IPS-18c (cell line): ENCODE measurements at regions not wholly inside any gene's neighbourhood (a gene's known extent, or its start where the extent isn't known, plus 50 kb on each side); places are given as distances from the start of the nearest gene placed in this dataset.

Source experiments
- H3K4me3 ChIP-seq: 2 replicates; pipeline ENCODE4 v1.7.0; 2013; ENCODE audit warnings: low read depth, mild to moderate bottlenecking, low read length, moderate library complexity; ENCODE audit not compliant: insufficient read depth
- H3K9me3 ChIP-seq: one replicate; pipeline ENCODE4 v1.6.1; 2013; ENCODE audit warnings: mild to moderate bottlenecking, low read length, moderate library complexity; ENCODE audit not compliant: control insufficient read depth, insufficient read depth

DNA sequence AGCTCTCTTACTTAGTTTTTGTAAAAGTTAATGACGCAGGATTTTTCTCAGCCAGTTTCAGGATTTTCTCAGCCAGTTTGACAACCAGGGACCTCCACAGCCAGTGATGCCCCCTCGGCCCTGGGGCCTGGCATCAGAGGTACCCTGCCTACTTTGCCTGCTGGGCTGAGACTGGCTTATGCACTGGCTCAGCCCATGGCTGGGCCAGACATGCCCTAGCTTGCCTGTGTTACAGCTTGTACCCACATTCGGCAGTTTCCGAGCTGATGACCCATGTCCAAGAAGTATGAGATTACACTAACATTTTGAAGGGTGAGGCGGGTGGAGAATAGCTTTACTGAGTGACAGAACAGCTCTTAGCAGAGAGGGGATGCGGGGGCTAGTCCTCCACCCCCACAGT lies 406.1 kb upstream of the HSF2 start:
- Histone ChIP-seq H3K9me3 (no peaks in the 10 kb centered on the region), H3K4me3 (no peak overlapping the region)

DNA sequence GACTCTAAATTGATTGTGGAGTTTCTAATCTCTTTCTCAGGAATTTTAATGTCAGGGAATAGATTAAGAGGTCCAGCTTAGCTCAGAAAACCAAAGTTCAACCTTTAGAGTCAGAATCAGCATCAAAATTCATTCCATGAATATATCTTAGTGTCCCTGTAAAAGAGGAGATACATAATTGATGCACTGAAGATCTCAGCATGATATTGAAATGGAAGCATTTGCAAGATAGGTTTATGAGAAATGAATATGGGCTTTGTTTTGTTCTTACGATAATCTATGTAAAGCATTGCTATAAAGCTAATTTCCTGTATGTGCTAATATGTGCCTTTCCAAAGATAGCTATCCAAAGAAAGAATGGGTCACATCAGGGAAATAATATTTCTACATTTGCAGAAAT lies 404.5 kb upstream of the HSF2 start:
- no peak overlapping the region for H3K4me3 ChIP-seq
- H3K9me3 ChIP-seq, result no peaks in the 10 kb centered on the region

DNA sequence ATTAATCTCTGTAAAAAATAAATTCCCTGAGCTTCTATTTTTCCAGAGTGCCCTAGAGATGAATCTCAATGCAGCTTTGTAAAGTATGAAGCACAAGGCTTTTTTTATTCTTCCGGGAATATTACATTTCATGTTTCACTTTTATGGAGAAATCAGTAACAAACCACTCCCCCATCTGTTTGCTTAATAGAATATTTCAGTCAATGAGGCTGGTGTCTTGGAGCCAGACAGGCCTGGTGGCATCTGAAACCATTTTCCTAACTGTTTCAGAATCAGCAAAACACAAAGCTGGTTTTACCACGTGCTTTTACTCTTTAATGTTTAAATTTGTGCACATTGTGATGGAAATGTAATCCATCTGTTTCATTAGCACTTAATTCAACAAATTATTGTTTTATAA lies 400.8 kb upstream of the HSF2 start:
- Histone ChIP-seq H3K4me3 (no peak overlapping the region), H3K9me3 (no peaks in the 10 kb centered on the region)

DNA sequence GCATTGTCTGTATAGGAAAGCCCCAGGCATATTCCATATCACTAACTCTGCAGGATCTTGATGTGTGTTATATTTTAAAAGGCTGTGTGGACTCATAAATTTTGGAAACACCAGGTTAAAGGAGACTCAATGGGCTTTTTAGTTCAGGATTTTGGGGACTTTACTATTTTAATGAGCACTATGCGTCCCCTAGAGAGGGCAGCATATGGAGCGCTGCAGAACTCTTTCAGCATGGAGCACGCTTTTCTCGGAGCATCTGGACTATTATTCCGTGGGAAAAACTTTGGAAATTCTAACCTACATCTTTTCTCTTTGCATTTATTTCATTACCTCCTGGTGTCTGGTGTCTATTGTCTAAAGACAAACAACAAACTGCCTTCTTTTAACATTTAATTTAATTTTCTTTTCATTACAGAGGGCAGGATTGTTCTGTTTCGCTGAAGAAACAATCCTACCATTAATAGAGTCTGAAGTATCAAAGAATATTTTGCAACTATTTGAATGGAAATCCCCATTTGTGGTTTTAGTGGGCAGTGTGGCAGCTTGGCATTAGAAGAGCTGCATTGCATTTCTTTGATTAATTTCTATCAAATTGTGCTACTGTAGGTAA lies 399.9 kb upstream of the HSF2 start:
- Histone ChIP-seq H3K9me3 (no peaks in the 10 kb centered on the region), H3K4me3 (no peak overlapping the region)

DNA sequence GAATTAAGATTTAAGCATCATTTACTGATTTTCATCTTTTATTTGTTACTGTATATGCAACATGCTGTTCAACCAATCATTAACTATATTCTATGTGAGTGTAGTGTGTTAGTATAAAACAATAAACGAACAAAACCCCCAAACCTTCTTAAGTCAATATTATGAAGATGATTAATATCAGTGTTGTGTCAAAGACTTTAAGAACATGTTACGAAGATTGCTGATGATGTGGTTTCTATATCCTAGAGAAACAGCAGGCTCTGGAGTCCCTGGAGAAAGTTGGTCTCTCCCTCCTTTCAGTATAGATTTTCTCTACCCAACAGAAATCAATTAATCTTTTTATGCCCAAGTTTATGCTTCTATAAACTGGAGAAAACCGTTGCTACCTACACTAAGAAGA lies 393.8 kb upstream of the HSF2 start:
- H3K4me3 ChIP-seq, result no peak overlapping the region
- no peaks in the 10 kb centered on the region for H3K9me3 ChIP-seq

DNA sequence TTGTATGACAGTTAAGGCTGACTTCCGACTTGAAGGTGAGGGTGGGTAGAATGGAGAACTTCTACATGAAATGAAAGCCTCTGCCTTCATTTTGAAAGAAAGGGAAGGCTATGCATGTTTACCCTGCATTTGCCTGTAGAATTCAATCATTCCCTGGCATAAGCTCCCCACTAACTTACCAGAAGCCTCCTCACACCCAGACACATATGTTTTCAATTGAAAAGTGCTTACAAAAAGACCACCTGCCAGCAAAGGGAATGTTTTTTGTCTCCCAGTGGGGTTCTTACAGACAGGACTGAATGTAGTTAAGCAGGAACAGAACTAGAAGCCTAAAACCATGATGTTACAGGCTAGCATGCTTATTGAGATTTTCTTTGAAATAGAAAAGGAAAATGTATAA lies 392.1 kb upstream of the HSF2 start:
- Histone ChIP-seq H3K4me3 (no peak overlapping the region), H3K9me3 (no peaks in the 10 kb centered on the region)

DNA sequence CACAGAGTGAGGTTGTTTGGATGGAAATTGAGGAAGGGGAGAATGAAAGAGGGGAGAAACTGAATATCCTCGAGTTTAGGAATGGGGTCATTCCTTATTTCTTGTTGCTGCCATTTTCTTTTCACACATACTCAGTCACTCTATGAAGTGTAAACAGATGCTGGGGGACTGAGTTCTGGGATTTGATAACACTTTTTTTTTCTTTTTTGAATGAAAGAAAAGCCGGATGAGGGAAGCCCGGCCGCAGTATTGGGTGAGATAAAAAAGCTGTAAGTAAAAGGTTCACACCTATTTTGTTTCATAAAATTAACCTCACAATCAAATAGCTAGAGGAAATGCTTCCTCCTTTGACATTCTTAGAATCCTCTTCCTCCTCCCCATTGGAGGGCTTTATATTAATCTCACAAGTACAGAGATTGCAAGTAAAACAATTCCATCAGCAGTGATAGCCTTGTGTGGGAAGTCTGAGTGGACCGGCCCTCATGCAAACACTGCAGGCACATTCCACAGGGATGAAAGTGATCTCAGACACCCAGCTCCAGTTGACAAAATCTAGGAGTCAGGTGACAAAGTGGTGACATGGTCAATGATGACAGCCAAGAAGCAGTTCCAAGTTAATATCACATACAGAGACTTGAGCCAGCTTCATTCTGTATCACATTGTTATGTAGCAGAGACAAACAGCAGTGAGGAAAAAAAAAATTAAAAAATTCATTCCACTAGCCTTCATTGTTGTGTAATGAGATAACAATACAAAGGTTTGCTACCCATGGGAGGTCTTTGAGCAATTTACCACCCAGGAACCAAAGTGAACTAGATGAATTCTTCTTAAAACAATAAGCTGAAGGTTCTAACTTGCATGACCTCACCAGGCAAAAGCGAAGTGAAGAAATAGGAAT lies 391.1 kb upstream of the HSF2 start:
- H3K4me3 ChIP-seq, result no peak overlapping the region

DNA sequence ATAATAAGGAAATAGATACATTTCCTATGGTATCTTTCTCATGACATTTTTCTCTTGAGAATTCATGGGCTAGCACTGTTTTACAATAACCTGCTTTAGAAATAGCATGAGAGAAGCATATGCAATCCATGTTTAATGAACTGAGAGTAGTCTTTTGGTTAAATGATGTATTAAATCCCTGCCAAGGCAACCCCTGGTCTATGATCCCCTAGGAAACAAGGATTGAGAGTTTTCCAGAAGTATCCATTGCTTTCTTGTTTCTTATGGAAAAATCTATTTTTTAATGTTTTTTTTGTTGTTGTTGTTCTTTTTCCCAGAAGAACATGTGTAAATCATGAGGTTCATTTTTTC lies 390.5 kb upstream of the HSF2 start:
- no peak overlapping the region for H3K4me3 ChIP-seq

More for the DNA sequence above, 391.1 kb upstream of the HSF2 start:
- H3K9me3 ChIP-seq, result no peaks in the 10 kb centered on the region

DNA sequence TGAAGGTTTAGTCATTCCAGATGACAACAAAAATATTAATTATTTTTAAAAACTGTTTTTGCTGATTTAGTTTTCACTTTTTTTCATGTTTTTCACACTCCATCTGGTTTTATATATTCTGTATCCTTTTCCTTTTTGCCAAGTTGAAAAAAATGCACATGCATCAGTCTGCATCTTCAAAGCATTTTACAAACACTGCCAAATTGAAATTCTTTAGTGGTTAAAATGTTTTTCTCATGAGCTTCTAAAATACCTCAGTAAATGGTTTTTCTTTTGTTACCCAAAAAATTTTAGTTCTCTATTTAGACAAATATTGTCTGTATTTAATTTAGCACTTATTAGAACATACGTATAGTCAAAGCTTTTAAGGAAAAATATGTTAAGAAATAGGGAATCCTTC lies 386.9 kb upstream of the HSF2 start:
- Histone ChIP-seq H3K9me3 (no peaks in the 10 kb centered on the region), H3K4me3 (no peak overlapping the region)

More for the DNA sequence above, 390.5 kb upstream of the HSF2 start:
- no peaks in the 10 kb centered on the region for H3K9me3 ChIP-seq

DNA sequence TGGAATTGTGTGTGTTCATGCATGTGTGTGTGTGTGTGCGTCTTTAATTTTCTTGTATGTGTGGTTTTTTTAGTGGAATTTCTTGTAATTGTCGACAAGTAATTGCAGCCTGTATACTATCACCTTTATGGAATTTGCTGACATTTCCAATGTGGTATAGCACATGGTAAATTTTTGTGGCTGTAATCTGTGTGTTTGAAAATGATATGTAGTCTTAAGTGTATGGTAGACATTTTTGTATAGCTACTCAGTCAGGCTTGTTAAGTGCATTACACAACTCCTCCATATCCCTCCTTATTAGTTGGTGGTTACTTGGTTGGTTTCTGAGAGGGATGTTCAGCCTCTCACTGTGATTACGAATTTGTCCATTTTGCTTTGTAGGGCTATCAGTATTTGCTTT lies 384.5 kb upstream of the HSF2 start:
- Histone ChIP-seq H3K9me3 (no peaks in the 10 kb centered on the region), H3K4me3 (no peak overlapping the region)

DNA sequence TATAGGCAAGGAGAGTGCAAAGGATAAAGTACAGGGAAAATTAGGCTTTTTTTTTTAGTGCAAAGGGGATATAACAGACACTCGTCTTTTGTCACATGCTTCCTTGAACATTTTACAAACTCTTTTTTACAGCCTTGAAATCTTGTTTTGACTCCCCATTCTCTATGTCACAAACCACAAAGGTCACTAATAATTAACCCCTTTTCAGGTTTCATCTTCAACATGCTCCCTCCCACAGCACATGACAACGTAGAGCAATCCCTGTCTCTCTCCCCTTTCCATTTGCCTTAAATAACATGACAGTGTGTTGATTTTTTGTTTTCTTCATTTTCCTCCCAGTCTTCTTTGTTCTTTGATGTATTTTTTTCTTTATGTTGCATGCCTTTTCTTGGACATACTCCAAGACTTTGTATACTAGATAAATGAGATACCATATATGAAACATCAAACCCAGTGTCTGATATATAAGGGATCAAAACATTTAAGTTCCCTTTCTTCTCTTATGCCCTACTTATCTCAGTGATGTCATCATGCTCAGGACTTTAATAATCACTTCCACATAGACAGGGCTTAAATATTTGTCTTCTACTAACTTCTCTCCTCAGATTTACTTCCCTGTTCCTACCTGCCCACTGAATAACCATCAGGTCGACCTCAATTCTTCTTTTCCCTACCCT lies 378.7 kb upstream of the HSF2 start:
- no peak overlapping the region for H3K4me3 ChIP-seq
- no peaks in the 10 kb centered on the region for H3K9me3 ChIP-seq

DNA sequence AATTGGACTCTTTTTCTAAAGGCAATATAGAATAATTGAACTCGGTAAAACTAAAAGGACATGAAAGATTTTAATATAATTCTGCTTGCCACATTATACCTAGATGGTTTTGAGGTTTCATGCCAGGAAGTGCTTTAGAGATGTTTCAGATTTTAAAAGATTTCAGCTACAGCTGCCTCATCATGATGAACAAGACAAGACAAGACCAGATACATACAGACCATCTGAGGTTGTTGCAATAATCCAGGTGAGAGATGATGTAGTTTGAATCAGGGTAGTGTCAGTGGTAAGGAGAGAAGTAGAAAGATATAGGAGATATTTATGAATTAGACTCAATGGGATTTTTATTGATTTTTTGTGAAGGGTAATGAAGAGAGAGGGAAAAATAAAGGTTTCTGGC lies 374.3 kb upstream of the HSF2 start:
- no peak overlapping the region for H3K4me3 ChIP-seq
- no peaks in the 10 kb centered on the region for H3K9me3 ChIP-seq

DNA sequence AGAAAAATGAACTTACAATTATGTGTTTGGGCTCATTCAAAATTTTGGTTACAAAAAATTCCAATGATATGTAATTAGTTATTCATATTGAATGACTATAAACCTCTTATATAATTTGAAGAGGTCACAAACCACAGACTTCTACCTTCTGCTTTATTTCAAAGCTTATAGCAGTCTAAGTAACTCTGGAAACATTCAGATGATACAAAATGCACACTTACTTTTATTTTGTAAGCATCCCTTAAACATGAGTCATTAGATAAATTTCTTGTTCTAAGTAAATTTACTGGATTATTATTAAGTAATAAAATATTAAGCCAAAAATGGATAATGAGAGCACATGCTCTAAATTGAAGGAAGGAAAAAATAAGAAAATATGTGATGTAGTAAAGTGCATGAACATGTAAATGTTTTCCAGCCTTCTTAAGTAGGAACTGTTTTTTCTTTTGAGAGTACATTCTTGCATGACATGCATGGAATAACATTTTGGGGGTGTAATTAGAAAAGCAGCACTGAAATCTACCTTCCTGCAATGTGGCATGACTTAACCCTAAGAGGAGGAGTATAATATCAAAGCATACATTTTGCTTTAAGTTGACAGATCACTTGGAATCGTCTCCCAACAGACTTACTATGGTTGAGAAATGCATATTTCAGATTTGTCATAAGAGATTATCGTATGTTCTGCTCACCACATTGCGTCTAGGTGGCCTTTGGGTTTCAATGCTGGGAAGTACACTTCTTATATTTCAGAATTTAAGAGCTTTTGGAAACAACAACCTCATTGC lies 372.7 kb upstream of the HSF2 start:
- Histone ChIP-seq H3K4me3 (no peak overlapping the region), H3K9me3 (no peaks in the 10 kb centered on the region)

DNA sequence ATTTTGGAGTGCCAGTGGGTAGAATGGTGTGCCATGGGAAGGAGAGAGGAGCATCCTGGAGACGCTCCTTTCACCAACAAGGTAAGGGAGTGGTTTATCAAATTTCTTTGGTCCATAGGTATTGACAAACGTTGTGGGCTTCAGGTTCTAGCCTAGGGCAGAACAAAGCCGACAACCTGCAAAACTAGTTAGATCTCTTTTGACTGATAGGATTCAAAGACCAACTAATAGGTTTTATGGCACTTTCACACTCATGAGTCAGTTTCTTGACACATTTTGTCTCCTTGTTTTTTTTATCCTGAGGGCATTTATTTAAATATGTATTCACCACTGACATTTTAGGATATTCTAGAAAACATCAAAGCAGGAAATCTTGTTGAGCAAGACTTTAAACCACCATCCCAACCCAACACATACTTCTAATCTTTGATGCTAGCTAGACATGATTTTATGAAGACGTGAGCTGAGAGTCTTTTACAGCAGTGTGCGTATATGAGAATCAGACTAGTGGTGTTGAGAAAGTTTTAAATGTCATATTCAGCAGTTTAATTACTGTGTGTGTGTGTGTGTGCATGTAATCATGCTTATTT lies 370.4 kb upstream of the HSF2 start:
- H3K4me3 ChIP-seq, result no peak overlapping the region
- no peaks in the 10 kb centered on the region for H3K9me3 ChIP-seq

DNA sequence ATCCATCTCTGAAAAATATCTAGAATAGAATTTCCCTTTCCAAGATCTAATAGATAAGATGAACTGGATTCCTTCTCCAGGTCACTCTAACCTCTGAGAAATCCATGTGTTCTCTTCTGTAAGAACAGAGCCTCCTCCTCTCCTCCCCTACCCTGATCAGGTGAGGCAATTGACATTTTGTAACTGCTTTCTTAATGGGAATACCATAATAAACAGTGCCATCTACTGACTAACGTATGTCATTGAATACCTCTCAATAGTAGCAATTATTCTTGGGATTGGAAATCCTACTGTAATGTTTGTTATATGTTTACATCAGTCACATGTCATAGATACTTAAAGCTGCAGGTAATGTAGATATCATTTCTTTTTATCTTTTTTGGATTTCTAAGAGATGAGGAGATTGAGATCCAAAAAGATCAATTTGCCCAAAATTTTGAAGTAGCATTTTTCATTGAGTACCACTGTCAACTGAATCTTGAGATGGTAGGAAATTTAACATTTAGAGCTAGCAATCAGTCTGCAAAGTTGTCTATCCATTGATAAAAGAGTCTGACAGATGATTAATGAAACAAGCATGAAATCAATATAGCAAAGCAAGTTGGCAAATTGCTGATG lies 365.8 kb upstream of the HSF2 start:
- Histone ChIP-seq H3K9me3 (no peaks in the 10 kb centered on the region), H3K4me3 (no peak overlapping the region)

DNA sequence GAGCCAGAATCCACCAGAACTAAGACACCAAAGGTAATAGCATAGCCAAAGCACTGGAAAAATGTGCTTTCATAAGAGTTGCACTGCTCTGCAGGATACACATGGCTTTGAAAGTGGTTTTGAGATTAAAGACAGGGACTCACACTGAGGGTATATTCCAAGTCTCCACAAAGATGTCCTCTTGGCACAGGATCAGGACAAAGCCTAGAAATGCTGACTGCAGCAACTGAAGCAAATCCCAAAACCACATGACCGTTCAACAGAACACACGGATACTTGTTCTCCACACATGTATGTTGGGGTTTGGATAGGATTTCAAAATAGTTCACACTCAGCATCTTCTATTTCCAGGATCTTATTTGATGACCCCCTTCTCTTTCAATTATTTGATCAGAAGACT lies 364.3 kb upstream of the HSF2 start:
- no peak overlapping the region for H3K4me3 ChIP-seq
- no peaks in the 10 kb centered on the region for H3K9me3 ChIP-seq

DNA sequence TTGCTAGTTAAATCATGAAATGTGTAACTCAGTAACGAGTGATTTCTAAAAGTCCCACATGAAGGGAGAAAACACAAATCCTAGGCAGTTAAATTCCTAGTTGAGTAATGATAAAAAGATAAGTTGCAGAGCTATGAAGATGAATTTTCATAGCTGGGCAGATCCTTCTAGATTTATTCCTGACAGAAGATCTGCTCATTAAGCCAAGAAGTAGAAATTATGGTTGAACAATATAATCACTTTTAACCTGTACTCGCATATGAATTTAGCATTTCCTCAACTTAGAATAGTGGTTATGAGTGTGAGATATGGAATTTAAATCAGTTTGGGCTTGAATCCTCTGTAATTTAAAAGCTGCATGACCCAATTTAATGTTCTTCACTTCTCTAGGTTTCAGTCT lies 359.2 kb upstream of the HSF2 start:
- Histone ChIP-seq H3K9me3 (no peaks in the 10 kb centered on the region), H3K4me3 (no peak overlapping the region)
